PC-9 (cell line): ENCODE measurements at regions not wholly inside any gene's neighbourhood (a gene's known extent, or its start where the extent isn't known, plus 50 kb on each side); places are given as distances from the start of the nearest gene placed in this dataset.

ENCODE experiments used
- BruUV-seq: library from RNA; stranded (reverse); fragments of 400-500 nt; replicated peaks from 2 replicates; lab custom pipeline; 2021; lab: Mats Ljungman, UMichigan
- CTCF ChIA-PET: fragments of 300-600 bp; sonication (Branson Sonifier 250); formaldehyde crosslinking; loops from one replicate; lab custom pipeline; 2022; ENCODE audit warnings: antibody characterized with exemption; lab: Charles Lee
- POLR2A ChIA-PET: fragments of 300-600 bp; sonication (Branson Sonifier 250); formaldehyde crosslinking; loops from one replicate; lab custom pipeline; 2022; ENCODE audit warnings: antibody characterized with exemption; ENCODE audit not compliant: unreplicated experiment; lab: Charles Lee
- DNase-seq, 2 experiments: peaks; one replicate each; pipeline versions ENCODE4 v3.0.0 to v3.0.0-alpha.2; 2015 to 2022; ENCODE audit warnings: mixed read lengths in 1 of 2
- H2AFZ ChIP-seq: fragments of 200-600 bp; sonication (generic); 2 replicates; pipeline ENCODE4 v1.8.1; 2017; ENCODE audit warnings: antibody characterized with exemption
- H3F3A ChIP-seq: fragments of 200-600 bp; sonication (generic); 2 replicates; pipeline ENCODE4 v1.8.1; 2017; ENCODE audit warnings: antibody characterized with exemption, mild to moderate bottlenecking, low read depth; ENCODE audit not compliant: insufficient read depth
- H3K27ac ChIP-seq: fragments of 200-600 bp; sonication (generic); 2 replicates; pipeline ENCODE4 v1.6.1; 2016; ENCODE audit warnings: mixed run types
- H3K27me3 ChIP-seq: fragments of 200-600 bp; sonication (generic); 2 replicates; pipeline ENCODE4 v1.6.1; 2016; ENCODE audit warnings: low read depth, mixed run types; ENCODE audit not compliant: insufficient read depth
- H3K36me3 ChIP-seq: fragments of 200-600 bp; sonication (generic); 2 replicates; pipeline ENCODE4 v1.6.1; 2016; ENCODE audit warnings: low read depth, mixed run types
- H3K4me1 ChIP-seq: fragments of 200-600 bp; sonication (generic); replicated peaks from 2 replicates; pipeline ENCODE4 v1.6.1; 2016; ENCODE audit warnings: mixed run types; ENCODE audit not compliant: insufficient read depth
- H3K4me2 ChIP-seq: fragments of 200-600 bp; sonication (generic); 2 replicates; pipeline ENCODE4 v1.6.1; 2017; ENCODE audit warnings: mixed run types
- H3K4me3 ChIP-seq: fragments of 200-600 bp; sonication (generic); 2 replicates; pipeline ENCODE4 v1.6.1; 2016; ENCODE audit warnings: mixed run types
- H3K79me2 ChIP-seq: fragments of 200-600 bp; sonication (generic); 2 replicates; pipeline ENCODE4 v1.6.1; 2017; ENCODE audit warnings: low read depth, mixed run types
- H3K9me2 ChIP-seq: fragments of 200-600 bp; sonication (generic); 2 replicates; pipeline ENCODE4 v1.8.1; 2017; ENCODE audit warnings: mild to moderate bottlenecking; ENCODE audit not compliant: insufficient read depth
- H3K9me3 ChIP-seq: fragments of 200-600 bp; sonication (generic); 2 replicates; pipeline ENCODE4 v1.8.1; 2016; ENCODE audit warnings: low read depth; ENCODE audit not compliant: insufficient read depth
- H4K20me1 ChIP-seq: fragments of 200-600 bp; sonication (generic); 2 replicates; pipeline ENCODE4 v1.8.1; 2017; ENCODE audit not compliant: insufficient read depth
- CTCF ChIP-seq: fragments of 200-600 bp; sonication (generic); conservative IDR thresholded peaks from 2 replicates; pipeline ENCODE4 v1.6.1; 2017; ENCODE audit warnings: mixed run types, antibody characterized with exemption, mild to moderate bottlenecking, moderate library complexity
- EZH2 ChIP-seq: fragments of 200-600 bp; sonication (generic); IDR thresholded peaks from 2 replicates; pipeline ENCODE4 v1.8.0; 2017; ENCODE audit warnings: antibody characterized with exemption, low read depth
- intact Hi-C: fragments of 100-400 bp; cut with micrococcal nuclease; formaldehyde crosslinking; loops from one replicate; pipeline ENCODE4 v1.10.0; 2022; ENCODE audit not compliant: unreplicated experiment

GRCh38 chr9:4371108-4371507 lies 71.2 kb upstream of the GLIS3 start:
- ChIA-PET POLR2A (no interaction called here), CTCF (no interaction called here)
- no peaks in the 10 kb centered on the region for H3K36me3 ChIP-seq
- H3F3A ChIP-seq, result no peaks in the 10 kb centered on the region
- no peak overlapping the region for H3K4me2 ChIP-seq
- H3K9me2 ChIP-seq, result no peaks in the 10 kb centered on the region
- H3K27ac ChIP-seq, result no peak overlapping the region
- no peaks in the 10 kb centered on the region for H3K79me2 ChIP-seq
- H3K9me3 ChIP-seq, result no peaks in the 10 kb centered on the region
- H3K4me1 ChIP-seq, result no peaks in the 10 kb centered on the region
- no peaks in the 10 kb centered on the region for H4K20me1 ChIP-seq
- BruUV-seq, result no TSS peak
- no peaks in the 10 kb centered on the region for H3K27me3 ChIP-seq
- TF ChIP-seq CTCF, result no peak
- no peak for TF ChIP-seq EZH2
- intact Hi-C loops, result no loop called here
- H2AFZ ChIP-seq, result no peak overlapping the region
- DNase-seq, result no peak
- H3K4me3 ChIP-seq, result no peak overlapping the region

DNA sequence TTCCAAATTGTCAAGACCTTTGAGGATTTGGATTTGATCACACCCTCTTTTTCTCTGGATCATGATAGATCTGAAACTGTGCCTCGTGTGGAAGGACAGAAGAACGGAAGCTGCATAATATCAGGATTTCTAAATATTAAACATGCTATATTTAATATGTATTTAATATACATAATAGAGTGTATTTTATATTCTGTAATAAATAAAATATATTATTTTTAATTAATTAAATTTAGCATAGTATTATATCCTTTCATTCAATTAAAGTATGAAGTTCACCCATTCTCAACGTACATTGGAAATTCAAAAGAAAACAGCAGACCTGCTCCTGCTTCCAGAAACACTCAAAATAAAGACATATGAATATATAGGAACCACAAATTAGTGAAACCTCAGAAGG lies 70.6 kb upstream of the GLIS3 start:
- H3K4me2 ChIP-seq, result no peak overlapping the region
- TF ChIP-seq CTCF (no peak), EZH2 (no peak)
- no TSS peak for BruUV-seq
- H3K9me3 ChIP-seq, result no peaks in the 10 kb centered on the region
- no peaks in the 10 kb centered on the region for H3K79me2 ChIP-seq
- no peaks in the 10 kb centered on the region for H4K20me1 ChIP-seq
- no peaks in the 10 kb centered on the region for H3F3A ChIP-seq
- H3K9me2 ChIP-seq, result no peaks in the 10 kb centered on the region
- ChIA-PET POLR2A (no interaction called here), CTCF (no interaction called here)
- H2AFZ ChIP-seq, result no peak overlapping the region
- no peaks in the 10 kb centered on the region for H3K36me3 ChIP-seq
- no peaks in the 10 kb centered on the region for H3K4me1 ChIP-seq
- DNase-seq, result no peak
- intact Hi-C loops, result no loop called here
- H3K27ac ChIP-seq, result no peak overlapping the region
- no peaks in the 10 kb centered on the region for H3K27me3 ChIP-seq
- H3K4me3 ChIP-seq, result no peak overlapping the region

- no peak overlapping the region for H3K4me3 ChIP-seq
- ChIA-PET CTCF (interaction anchor here (1.2 to 1.9 kb wide), 2 partner anchors 27 to 51 kb away, joined by 4 to 16 read pairs; no protein-coding TSS in a partner anchor), POLR2A (interaction anchor here (0.6 kb wide), 1 partner anchor 633 kb away, joined by 6 read pairs; no protein-coding TSS in a partner anchor)
- H3K9me2 ChIP-seq, result no peaks in the 10 kb centered on the region
- DNase-seq, result peak in 1 of 2 experiments; percentile 43
- no peaks in the 10 kb centered on the region for H3K27me3 ChIP-seq
- H3K4me1 ChIP-seq, result no peaks in the 10 kb centered on the region
- H2AFZ ChIP-seq, result no peak overlapping the region
- H3K36me3 ChIP-seq, result no peaks in the 10 kb centered on the region
- no peaks in the 10 kb centered on the region for H3K9me3 ChIP-seq
- intact Hi-C loops, result loop anchor here (1.0 to 5.0 kb wide), 5 partner anchors 51 to 1494 kb away; no protein-coding TSS in a partner anchor
- H3K4me2 ChIP-seq, result no peak overlapping the region
- H3K79me2 ChIP-seq, result no peaks in the 10 kb centered on the region
- no peak overlapping the region for H3K27ac ChIP-seq
- no peaks in the 10 kb centered on the region for H3F3A ChIP-seq
- no peaks in the 10 kb centered on the region for H4K20me1 ChIP-seq
- no TSS peak for BruUV-seq
- no peak for TF ChIP-seq EZH2
- peak; percentile 79 for TF ChIP-seq CTCF
These were observed 66.9 kb upstream of the GLIS3 start for GRCh38 chr9:4366591-4367330.
